ENCODE measurements at regions not wholly inside any gene's neighbourhood (a gene's known extent, or its start where the extent isn't known, plus 50 kb on each side); places are given as distances from the start of the nearest gene placed in this dataset.

- TF ChIP-seq CTCF (IDR thresholded peaks at IDR 0.05; ENCODE audit: low read depth, low read length) (no peak), EZH2phosphoT487 (IDR thresholded peaks at IDR 0.05; ENCODE audit: low read depth) (no peak)
These were observed 350.5 kb upstream of the NPSR1 start for GRCh38 chr7:34307540-34307939.
